Neural crest cell (in vitro differentiated cells): ENCODE measurements at regions not wholly inside any gene's neighbourhood (a gene's known extent, or its start where the extent isn't known, plus 50 kb on each side); places are given as distances from the start of the nearest gene placed in this dataset.
A peak's percentile ranks its signal among the peaks of the same experiment; 100 is the strongest.

Source experiments
- DNase-seq: peaks from one replicate; pipeline ENCODE4 v3.0.0; 2021; ENCODE audit warnings: low read depth, mixed read lengths, low spot score
- H3K27ac Mint-ChIP-seq: one replicate; pipeline ENCODE4 v1.8.0; 2021; ENCODE audit warnings: mild to moderate bottlenecking, mixed read lengths; ENCODE audit not compliant: unreplicated experiment
- H3K27me3 Mint-ChIP-seq: 2 replicates; pipeline ENCODE4 v1.8.0; 2021; ENCODE audit warnings: low read depth, mild to moderate bottlenecking, mixed read lengths
- H3K36me3 Mint-ChIP-seq: 2 replicates; pipeline ENCODE4 v1.8.0; 2021; ENCODE audit warnings: low read depth, mild to moderate bottlenecking, mixed read lengths
- H3K4me1 Mint-ChIP-seq: 2 replicates; pipeline ENCODE4 v1.8.0; 2021; ENCODE audit warnings: mixed read lengths
- H3K4me3 Mint-ChIP-seq: one replicate; pipeline ENCODE4 v1.8.0; 2021; ENCODE audit warnings: mild to moderate bottlenecking, mixed read lengths
- H3K9me3 Mint-ChIP-seq: 2 replicates; pipeline ENCODE4 v1.8.0; 2021; ENCODE audit warnings: mixed read lengths
- CTCF ChIP-seq: fragments of 200-600 bp; sonication (generic); conservative IDR thresholded peaks from 2 replicates; pipeline ENCODE4 v1.5.0; 2021; ENCODE audit warnings: antibody characterized with exemption, mild to moderate bottlenecking

- Mint-ChIP-seq H3K27ac (no peak overlapping the region), H3K36me3 (no peaks in the 10 kb centered on the region), H3K4me1 (peaks cover 10% of the 10 kb centered on the region), H3K27me3 (no peaks in the 10 kb centered on the region), H3K4me3 (no peak overlapping the region), H3K9me3 (peaks cover 3% of the 10 kb centered on the region)
- no peak for DNase-seq
- TF ChIP-seq CTCF = no peak
Observed at GRCh38 chr6:9708600-9708999, 706.3 kb downstream of the TFAP2A start.

GRCh38 chr6:9704989-9705388 is 709.9 kb downstream of the TFAP2A start:
- H3K36me3 Mint-ChIP-seq = no peaks in the 10 kb centered on the region
- no peaks in the 10 kb centered on the region for H3K9me3 Mint-ChIP-seq
- no peaks in the 10 kb centered on the region for H3K27me3 Mint-ChIP-seq
- TF ChIP-seq CTCF = no peak
- no peak overlapping the region for H3K27ac Mint-ChIP-seq
- DNase-seq = no peak
- no peak overlapping the region for H3K4me3 Mint-ChIP-seq
- H3K4me1 Mint-ChIP-seq = no peaks in the 10 kb centered on the region

- DNase-seq = no peak
- H3K4me3 Mint-ChIP-seq = no peak overlapping the region
- no peaks in the 10 kb centered on the region for H3K36me3 Mint-ChIP-seq
- no peak overlapping the region for H3K27ac Mint-ChIP-seq
- TF ChIP-seq CTCF = no peak
- H3K4me1 Mint-ChIP-seq = no peaks in the 10 kb centered on the region
- H3K27me3 Mint-ChIP-seq = no peaks in the 10 kb centered on the region
- H3K9me3 Mint-ChIP-seq = no peaks in the 10 kb centered on the region
Observed at GRCh38 chr6:9702914-9703313, 712.0 kb downstream of the TFAP2A start.

- H3K36me3 Mint-ChIP-seq = no peaks in the 10 kb centered on the region
- peak overlapping the region; percentile 58 for H3K27ac Mint-ChIP-seq
- peaks cover 2% of the 10 kb centered on the region for H3K9me3 Mint-ChIP-seq
- H3K4me3 Mint-ChIP-seq = no peak overlapping the region
- H3K27me3 Mint-ChIP-seq = no peaks in the 10 kb centered on the region
- no peak for TF ChIP-seq CTCF
- no peaks in the 10 kb centered on the region for H3K4me1 Mint-ChIP-seq
- DNase-seq = no peak
Observed at GRCh38 chr6:9699888-9700287, 715.0 kb downstream of the TFAP2A start.

GRCh38 chr6:9697263-9697931 is 717.5 kb downstream of the TFAP2A start:
- no peaks in the 10 kb centered on the region for H3K4me1 Mint-ChIP-seq
- no peaks in the 10 kb centered on the region for H3K27me3 Mint-ChIP-seq
- peaks cover 4% of the 10 kb centered on the region for H3K9me3 Mint-ChIP-seq
- no peak for DNase-seq
- no peaks in the 10 kb centered on the region for H3K36me3 Mint-ChIP-seq
- H3K4me3 Mint-ChIP-seq = no peak overlapping the region
- no peak overlapping the region for H3K27ac Mint-ChIP-seq
- TF ChIP-seq CTCF = no peak
